ENCODE measurements at regions not wholly inside any gene's neighbourhood (a gene's known extent, or its start where the extent isn't known, plus 50 kb on each side); places are given as distances from the start of the nearest gene placed in this dataset.

DNA sequence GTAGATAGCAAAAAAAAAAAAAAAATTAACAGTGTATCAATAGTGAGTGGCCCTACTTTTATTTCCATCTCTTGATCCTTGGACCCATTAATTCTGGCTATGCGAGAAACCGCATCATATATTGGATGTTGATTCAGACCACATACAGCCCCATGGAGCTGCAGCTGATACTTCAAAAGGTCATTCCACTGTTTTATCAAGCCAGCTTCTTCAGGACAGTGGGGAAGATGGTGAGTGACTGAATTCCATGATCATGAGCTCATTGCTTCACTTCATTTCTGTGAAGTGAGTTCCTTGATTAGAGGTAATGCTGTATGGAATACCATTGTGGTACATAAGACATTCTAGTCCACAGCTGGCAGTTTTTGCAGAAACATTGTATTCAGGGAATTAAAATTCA lies 222.9 kb upstream of the MEF2C start:
- no peak for DNase-seq (ENCODE audit: extremely low spot score, insufficient read length, low read depth)

DNA sequence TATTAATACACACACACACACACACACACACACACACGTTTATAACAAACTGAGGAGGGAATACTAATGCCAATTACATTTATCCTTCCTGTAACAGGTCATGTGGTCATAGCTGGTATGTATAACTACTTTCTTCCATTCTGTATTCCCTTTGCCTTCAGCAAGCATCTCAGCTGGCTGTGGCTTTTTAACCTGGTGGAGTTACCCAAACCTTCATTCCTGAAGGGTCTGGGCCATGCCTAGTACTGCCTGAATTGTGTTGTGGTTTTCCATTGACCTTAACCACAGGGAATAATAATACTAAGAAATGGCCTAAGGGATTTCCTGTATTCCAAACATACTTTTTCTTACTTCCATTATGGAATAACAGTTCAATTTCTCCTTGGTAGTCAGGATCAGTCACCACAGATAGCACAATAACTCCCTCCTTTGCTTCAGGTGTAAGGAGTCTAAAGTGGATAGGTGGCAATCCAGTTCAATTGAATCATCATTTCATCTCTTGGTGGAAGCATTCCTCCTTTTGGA lies 222.2 kb upstream of the MEF2C start:
- FAIRE-seq = no peak
- DNase-seq (ENCODE audit: extremely low spot score, insufficient read length, low read depth) = no peak

More for the DNA sequence above, 222.9 kb upstream of the MEF2C start:
- FAIRE-seq = peak; percentile 35

DNA sequence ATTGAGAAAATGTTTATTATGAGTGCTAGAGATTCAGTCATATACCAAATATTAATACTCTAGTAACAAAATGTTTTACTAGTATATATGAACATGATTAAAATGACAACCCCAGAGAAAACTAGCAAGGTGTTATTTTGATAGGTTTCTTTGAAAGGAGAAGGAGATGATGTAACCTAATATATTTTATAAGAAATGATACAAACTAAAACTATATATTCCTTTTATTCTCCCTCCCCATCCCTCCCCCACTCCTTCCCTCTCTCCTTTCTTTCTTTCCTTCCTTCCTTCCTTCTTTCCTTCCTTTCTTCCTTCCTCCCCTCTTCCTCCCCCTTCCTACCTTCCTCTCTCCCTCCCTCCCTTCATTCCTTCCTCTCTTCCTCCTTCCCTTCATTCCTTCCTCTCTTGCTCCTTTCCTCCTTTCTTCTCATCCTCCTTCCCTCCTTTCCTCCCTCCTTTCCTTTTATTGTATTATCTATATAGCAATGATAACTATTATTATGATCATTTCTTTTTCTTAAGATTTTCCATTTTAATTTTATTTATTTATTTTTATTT lies 215.3 kb upstream of the MEF2C start:
- FAIRE-seq (no peak), DNase-seq (ENCODE audit: extremely low spot score, insufficient read length, low read depth) (no peak)

DNA sequence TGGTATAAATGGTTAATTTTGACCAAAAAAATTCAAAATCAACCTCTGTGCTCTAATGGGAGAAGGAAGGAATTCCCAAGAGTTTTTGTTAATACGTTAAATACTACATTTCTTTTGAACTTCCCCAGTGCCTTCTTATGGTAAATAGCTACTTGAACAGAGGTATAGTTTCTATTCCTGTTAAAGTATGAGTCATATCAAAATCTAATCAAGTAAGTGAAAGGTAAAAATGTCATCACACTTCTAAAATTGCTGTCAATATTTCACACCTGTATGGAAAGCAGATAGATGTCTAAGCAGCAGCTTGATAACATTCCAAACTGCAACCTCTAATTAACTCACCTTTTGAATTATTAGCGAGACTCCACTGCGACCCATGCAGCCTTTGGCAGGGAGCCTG lies 214.1 kb upstream of the MEF2C start:
- DNase-seq (ENCODE audit: extremely low spot score, insufficient read length, low read depth) (no peak), FAIRE-seq (peak; percentile 72)

DNA sequence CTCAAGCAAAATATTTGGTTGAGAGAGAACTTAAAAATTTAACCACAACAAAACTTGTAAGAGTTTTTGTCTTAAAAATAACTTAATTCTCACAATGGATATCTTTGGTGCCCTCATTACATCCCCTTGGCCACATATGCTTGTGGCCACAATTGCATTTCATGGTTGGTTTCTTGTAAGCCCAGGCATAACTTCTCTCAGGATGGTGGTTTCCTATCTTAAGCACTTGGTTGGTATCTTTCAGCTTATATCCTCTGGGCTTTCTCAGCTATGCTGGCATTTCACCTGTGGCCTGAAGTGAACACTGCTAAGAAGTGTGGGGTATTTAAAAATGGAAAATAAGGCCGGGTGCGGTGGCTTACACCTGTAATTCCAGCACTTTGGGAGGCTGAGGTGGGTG lies 212.4 kb upstream of the MEF2C start:
- FAIRE-seq (no peak), DNase-seq (ENCODE audit: extremely low spot score, insufficient read length, low read depth) (no peak)

DNA sequence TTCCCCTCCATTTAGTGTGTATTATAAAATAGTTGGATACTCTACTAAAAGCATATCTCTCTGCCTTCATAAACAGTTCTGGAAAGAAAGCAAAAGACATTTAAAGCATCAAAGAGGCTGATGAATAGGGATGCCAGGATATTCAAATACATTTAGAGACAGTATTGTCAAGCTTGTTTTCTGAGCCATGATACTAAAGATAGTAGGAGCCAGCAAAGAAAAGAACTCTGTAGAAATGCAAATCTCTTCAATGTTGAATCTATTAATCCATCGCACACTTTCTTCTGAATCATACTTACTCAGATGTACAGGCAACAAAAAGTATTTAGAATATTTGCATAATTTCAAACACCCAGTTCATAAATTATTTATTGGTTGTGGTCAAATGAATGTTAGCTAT lies 207.1 kb upstream of the MEF2C start:
- no peak for FAIRE-seq
- DNase-seq (ENCODE audit: extremely low spot score, insufficient read length, low read depth) = no peak

DNA sequence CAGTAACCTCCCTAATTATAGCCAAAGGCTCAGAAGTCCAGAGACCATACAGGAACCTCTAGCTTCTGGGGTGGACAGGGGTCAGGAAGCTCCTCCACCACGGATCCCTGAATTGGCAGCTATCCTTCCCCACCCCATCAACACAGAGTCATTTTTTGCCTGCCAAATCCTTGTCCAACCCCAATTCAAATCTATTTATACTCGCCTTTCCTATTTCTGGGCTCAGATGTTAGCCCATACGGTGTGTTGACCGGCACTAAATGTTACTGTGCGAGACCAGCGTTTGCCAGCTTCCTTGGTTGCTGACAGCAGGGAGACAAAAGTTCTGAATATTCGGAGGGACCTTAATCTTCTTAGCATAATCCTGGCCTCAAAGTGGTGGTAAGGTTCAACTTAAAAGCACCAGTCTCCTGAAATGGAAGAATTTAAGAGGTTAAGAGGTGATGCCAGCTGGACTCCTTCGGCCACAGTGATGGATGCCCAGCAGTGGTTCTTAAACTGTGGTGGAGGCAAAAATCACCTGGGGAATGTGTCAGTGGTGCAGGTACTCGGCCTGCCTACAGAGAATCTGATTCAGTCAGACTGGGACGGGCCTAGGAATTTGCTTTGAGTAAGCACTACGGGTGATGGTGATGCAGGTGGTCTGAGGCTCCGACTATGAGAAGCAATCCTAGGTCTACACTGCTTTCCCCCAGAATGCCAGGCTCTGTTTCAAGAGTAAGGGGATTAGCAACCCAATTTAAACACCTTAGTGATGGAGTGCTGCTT lies 204.8 kb upstream of the MEF2C start:
- no peak for FAIRE-seq

DNA sequence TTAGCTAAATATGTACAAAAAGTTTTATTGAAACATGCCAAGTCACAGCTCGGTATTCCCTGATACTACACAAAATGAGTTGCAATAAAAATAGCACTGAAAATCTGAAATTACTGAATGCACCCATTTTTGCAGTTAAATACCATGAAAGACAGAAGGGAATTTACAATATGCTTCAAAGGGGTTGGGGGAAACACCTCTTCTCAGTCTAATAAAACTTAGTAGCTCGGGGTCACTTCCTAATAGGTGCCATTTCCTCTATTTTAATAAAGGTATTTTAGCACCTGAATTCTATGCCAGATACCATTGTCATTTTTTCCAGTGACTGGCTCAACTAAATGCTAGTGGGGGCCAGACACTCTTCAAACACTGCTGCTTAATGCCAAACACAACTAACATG lies 204.1 kb upstream of the MEF2C start:
- DNase-seq (ENCODE audit: extremely low spot score, insufficient read length, low read depth) = no peak
- no peak for FAIRE-seq

More for the DNA sequence above, 204.8 kb upstream of the MEF2C start:
- DNase-seq (ENCODE audit: extremely low spot score, insufficient read length, low read depth) = no peak

DNA sequence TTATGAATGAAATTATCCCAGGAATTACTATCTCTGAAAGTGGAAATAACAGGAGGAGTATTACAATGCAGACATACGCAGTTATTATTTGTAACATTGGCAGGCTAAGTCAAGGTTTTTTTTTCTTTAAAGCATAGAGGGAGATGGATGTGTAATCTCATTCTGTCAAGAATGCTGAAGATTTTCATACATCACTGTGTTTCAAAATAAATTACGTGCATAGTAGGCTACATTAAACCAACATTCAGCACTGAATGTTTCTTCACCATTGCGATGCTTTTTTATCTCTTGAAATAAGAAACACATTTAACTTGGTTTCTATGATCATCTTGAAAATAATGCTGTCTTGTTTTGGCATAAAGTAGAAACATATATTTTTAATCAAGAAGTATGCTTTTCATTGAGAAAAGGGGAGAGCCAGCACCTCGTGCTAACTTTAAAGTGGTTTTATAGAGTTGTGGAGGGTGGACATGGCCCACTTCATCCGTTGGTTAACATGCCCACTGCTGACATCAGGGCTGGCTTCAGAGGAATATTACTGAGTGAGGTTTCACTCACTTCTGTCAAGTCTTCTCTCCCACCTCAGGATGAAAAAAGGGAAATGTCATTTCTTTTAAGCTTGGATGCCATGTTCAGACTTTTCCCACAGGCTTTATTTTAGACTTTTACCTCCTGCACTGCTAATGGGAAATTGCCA lies 203.6 kb upstream of the MEF2C start:
- DNase-seq (ENCODE audit: extremely low spot score, insufficient read length, low read depth) (no peak), FAIRE-seq (no peak)

DNA sequence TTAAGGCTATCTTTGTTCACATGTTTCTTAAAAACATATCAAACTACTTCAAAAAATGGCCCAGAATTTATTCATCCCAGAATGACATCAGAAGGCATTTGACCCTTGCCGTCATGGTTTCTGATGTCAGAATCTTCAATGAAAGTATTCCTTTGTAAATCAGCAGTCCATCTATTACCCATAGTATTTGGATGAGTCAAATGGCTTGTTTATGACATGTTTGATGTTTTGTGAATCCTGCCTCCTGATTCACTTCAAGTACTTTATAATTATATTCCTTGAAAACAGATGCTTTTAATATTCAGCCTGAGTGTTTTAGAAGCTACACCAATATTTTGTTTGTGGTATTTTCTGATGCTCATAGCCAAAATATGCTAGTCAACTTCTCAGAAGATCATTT lies 200.8 kb upstream of the MEF2C start:
- DNase-seq (ENCODE audit: extremely low spot score, insufficient read length, low read depth) = no peak

DNA sequence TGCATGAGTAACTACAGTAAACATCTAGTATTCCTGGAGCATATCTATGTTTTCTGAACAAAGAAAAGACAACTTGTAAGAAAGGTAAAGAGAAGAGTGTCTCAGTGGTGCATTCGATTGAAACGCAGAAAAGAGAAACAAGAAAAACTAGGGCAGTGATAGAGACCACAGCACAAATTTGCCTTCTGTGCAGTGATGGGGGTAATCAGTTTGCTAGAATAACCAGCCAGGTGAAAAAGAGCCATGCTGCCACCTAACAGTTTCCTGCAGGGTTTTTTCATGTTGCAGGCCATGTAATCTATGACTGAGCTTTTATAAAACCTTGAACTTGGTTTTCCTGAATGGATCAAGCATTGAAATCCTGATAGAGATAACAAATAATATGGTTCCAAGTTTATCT lies 198.4 kb upstream of the MEF2C start:
- DNase-seq (ENCODE audit: extremely low spot score, insufficient read length, low read depth) (no peak), FAIRE-seq (peak; percentile 77)

More for the DNA sequence above, 200.8 kb upstream of the MEF2C start:
- FAIRE-seq = peak; percentile 12

DNA sequence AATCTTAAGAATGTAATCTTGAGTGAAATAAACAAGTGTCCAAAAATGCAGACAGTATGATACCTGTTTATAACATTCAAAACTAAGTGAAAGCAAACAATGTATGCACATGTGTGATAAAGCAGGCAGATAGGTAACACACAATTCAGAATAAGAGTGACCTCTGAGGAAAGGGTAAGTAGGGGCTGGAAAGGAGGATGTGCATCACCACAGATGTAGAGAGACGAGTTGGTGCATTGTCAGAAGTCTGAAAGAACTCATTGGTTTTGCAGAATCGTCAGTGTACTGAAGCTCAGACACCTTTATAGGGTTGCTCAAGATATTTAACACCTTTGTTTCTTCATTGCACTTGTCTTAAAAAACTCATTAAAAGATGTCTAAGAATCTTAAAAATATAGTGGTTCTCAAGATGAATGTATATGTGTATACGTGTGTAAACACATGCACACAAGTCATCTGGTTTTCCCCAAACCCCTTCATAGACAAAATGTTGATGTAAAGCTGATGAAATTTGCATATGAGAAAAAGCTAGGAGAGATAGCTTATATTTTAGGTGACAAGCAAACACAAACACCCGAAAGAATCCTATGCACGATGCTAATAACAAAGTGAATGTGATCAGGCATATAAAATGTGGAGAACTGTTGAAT lies 197.6 kb upstream of the MEF2C start:
- FAIRE-seq (peak; percentile 56), DNase-seq (ENCODE audit: extremely low spot score, insufficient read length, low read depth) (no peak)

DNA sequence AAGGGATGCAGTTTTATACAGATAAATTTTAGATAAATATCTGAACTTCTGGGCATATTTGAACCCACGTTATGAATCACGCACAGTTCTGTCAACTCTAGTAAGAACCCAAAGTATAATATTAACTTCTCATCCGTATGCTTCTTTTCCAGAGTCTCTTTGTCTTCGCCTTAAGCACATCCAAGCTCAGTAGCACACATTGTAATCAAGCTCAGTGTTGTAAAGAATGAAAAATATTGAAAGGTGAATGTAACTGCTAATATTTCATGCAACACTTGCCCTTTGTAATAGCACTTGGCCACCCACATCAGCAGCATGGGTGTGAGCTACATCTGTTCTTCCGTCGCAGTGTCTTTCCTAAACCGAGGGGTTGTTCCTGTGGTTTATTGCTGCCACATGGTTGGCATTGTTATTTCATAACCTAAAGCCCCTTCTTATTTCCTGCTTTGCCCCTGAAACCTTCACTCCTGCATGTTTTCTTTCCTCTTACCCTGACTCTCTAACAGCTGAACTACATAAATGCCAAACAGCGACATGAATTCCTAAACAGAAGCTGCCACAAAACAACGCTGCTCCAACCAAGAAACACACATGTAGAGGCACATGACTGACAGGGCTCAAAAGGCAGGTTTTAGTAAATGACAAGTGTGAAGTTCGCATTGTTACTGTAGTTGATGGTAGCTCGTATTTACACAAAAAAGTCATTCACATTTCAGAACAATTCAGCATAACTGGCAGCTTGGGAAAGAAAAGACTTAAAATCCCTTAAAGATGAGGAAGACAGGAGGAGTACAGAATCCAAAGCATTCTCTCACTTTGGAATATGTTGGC lies 190.1 kb upstream of the MEF2C start:
- DNase-seq (ENCODE audit: extremely low spot score, insufficient read length, low read depth) = no peak
- peak; percentile 62 for FAIRE-seq

DNA sequence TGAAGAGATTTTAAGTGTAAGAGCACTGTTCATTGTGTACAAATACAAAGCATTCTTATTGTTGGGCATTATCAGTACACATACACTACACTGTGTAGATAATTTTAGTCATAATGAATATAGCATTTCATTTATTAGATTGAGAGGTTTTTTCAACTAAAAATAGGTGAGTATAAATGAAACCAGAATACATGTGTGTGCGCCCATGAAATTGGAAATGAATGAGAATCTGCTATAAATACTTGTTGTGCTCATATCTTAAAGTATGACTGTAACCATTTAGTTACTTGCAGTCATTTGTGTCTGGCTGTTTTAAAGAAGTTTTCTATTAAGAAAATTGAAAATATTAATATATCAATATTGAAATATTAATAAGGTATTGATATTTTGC lies 189.0 kb upstream of the MEF2C start:
- FAIRE-seq (peak; percentile 67), DNase-seq (ENCODE audit: extremely low spot score, insufficient read length, low read depth) (peak; percentile 8)

DNA sequence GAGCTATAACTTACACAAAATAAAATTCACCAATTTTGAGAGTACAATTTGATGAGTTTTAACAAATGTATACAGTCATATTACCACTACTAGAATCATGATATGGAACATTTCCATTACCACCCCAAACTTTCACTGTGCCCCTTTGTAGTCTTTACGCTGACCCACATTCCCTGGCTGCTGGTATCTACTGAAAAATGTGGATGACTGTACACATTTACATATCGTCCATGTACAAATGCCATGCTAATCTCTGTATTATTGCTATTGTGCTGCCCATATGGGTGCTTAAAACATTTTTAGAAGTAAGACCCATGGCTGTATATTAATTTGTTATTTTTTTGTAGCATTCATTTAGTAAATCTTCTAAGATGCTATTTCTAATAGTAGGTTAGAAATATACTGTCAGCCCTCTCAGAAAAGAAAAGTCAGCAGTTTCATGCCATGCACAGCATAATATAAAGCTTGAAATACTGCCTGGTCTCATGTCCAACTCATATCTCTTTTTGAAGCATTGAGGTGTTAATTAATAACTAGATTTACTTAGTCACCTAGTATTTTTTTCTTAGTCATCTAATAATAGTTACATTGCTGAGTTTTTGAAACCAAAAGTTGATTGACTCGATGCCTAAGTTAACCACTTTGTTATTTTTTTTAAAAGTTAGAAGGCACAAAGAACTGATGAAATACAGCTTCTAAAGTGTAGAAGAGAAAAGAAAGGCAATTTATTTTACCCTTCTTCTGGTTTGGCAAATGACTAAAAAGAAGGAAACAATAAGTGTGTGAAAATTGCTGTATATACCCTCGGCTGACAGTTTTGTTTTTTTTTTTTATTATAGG lies 188.3 kb upstream of the MEF2C start:
- FAIRE-seq = peak; percentile 88
- peak; percentile 29 for DNase-seq (ENCODE audit: extremely low spot score, insufficient read length, low read depth)

DNA sequence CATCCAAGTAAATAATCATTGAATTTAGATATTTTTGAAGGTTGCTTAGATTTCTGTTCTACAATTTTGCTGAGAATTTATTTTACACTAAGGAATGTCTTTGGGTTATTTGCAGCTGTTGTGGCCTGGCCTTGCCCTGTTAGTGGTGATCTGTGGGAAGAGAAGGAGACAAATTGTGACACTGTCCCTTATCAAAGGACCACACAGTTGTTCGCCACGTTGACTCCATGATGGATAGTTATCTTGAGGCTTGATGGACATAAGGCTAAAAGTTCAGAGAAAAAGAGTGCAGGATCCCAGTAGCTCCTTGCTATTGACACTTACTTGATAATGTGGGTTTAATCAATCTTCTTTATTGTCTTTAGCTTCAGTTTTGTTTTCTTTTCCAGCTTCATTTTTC lies 186.6 kb upstream of the MEF2C start:
- no peak for FAIRE-seq
- no peak for DNase-seq (ENCODE audit: extremely low spot score, insufficient read length, low read depth)

DNA sequence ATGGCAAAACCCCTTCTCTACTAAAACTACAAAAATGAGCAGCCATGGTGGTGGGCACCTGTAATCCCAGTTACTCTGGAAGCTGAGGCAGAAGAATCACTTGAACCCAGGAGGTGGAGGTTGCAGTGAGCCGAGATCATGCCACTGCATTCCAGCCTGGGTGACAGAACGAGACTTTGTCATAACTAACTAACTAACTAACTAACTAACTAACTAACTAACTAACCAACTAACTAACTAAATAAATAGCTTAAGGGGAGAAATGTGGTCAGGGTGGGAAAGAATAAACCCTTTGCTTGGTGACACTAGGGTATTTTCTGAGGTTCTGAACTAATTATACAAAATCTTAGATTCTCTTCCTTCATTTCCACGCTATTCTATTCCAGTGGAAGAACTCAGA lies 184.4 kb upstream of the MEF2C start:
- no peak for FAIRE-seq
- DNase-seq (ENCODE audit: extremely low spot score, insufficient read length, low read depth) = no peak

DNA sequence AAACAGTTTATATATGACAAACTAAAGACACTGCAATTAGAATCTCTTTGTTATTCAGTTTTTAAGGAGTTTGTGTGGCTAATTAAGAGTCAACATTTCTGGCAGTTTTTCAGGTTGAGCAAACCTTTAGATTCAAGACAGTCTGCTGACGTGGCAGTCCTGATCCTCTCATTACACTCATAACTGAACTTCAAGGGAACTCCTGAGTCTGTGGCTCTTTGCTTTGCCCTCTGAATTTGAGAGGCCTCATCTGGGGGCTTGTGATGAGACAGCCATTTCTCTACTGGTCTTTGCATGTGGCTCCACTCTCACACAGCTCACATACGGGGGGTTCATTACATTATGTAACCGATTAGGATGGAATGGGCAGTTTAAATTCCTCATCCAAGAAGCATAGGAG lies 182.9 kb upstream of the MEF2C start:
- DNase-seq (ENCODE audit: extremely low spot score, insufficient read length, low read depth) = no peak

DNA sequence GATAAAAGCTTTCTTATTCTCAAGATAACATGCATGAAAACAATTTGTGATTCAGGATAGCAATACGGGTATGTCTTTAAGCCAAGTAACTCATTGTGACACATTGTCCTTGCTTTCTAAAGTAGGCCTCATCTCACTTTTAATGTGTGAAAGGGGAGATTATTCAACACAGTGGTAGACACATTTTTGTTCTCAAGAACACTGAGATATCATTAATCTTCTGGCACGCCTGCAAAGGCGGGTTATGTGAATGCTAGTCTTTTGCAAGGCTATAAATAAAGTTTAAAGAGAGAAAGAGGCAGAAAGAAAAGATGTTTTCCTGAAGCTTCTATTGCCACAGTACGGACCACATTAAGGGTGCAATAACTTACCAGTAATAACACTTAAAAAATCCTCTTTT lies 181.8 kb upstream of the MEF2C start:
- FAIRE-seq (no peak), DNase-seq (ENCODE audit: extremely low spot score, insufficient read length, low read depth) (no peak)

More for the DNA sequence above, 182.9 kb upstream of the MEF2C start:
- peak; percentile 75 for FAIRE-seq
